ENCODE measurements at regions not wholly inside any gene's neighbourhood (a gene's known extent, or its start where the extent isn't known, plus 50 kb on each side); places are given as distances from the start of the nearest gene placed in this dataset.
A peak's percentile ranks its signal among the peaks of the same experiment; 100 is the strongest.

GRCh38 chr2:121860758-121861227 is 105.3 kb downstream of the TSN start:
- no peak for DNase-seq

- no peak for DNase-seq
Observed at GRCh38 chr2:121862286-121862685, 106.8 kb downstream of the TSN start.

GRCh38 chr2:121865914-121866313 is 110.5 kb downstream of the TSN start:
- no peak for DNase-seq

GRCh38 chr2:121866789-121867188 is 111.3 kb downstream of the TSN start:
- no peak for DNase-seq

- no peak for DNase-seq
Observed at GRCh38 chr2:121868652-121869051, 113.2 kb downstream of the TSN start.

GRCh38 chr2:121869363-121869762 is 113.9 kb downstream of the TSN start:
- DNase-seq: no peak

- DNase-seq: no peak
Observed at GRCh38 chr2:121869873-121870272, 114.4 kb downstream of the TSN start.

GRCh38 chr2:121872651-121873050 is 117.2 kb downstream of the TSN start:
- no peak for DNase-seq

- no peak for DNase-seq
Observed at GRCh38 chr2:121873864-121874263, 118.4 kb downstream of the TSN start.

- DNase-seq: no peak
Observed at GRCh38 chr2:121875585-121876185, 120.2 kb downstream of the TSN start.

GRCh38 chr2:121877366-121877765 is 121.9 kb downstream of the TSN start:
- no peak for DNase-seq

- no peak for DNase-seq
Observed at GRCh38 chr2:121880283-121880682, 124.8 kb downstream of the TSN start.

- DNase-seq: no peak
Observed at GRCh38 chr2:121881038-121881437, 125.6 kb downstream of the TSN start.

GRCh38 chr2:121881950-121882349 is 126.5 kb downstream of the TSN start:
- no peak for DNase-seq

GRCh38 chr2:121884078-121884477 is 128.6 kb downstream of the TSN start:
- no peak for DNase-seq

- DNase-seq: no peak
Observed at GRCh38 chr2:121884511-121884921, 129.1 kb downstream of the TSN start.

GRCh38 chr2:121886059-121886458 is 130.6 kb downstream of the TSN start:
- DNase-seq: no peak

- DNase-seq: no peak
Observed at GRCh38 chr2:121887513-121888188, 132.2 kb downstream of the TSN start.

- peak in 1 of 5 experiments; percentile 7 for DNase-seq
Observed at GRCh38 chr2:121888189-121888557, 132.7 kb downstream of the TSN start.

GRCh38 chr2:121890041-121890440 is 134.6 kb downstream of the TSN start:
- no peak for DNase-seq

GRCh38 chr2:121895723-121896571 is 140.5 kb downstream of the TSN start:
- no peak for DNase-seq

- DNase-seq: peak in 1 of 5 experiments; percentile 26
Observed at GRCh38 chr2:121897335-121897970, 142.0 kb downstream of the TSN start.

GRCh38 chr2:121898483-121898882 is 143.0 kb downstream of the TSN start:
- no peak for DNase-seq

Measured in T-helper 2 cell (primary cell).